GM18870 (cell line): ENCODE measurements at regions not wholly inside any gene's neighbourhood (a gene's known extent, or its start where the extent isn't known, plus 50 kb on each side); places are given as distances from the start of the nearest gene placed in this dataset.
A peak's percentile ranks its signal among the peaks of the same experiment; 100 is the strongest.

ENCODE experiments used
- ATAC-seq: cut with Tn5 transposase; IDR thresholded peaks from one replicate; pipeline ENCODE4 v1.9.1; 2021; ENCODE audit warnings: moderate library complexity; ENCODE audit not compliant: unreplicated experiment

DNA sequence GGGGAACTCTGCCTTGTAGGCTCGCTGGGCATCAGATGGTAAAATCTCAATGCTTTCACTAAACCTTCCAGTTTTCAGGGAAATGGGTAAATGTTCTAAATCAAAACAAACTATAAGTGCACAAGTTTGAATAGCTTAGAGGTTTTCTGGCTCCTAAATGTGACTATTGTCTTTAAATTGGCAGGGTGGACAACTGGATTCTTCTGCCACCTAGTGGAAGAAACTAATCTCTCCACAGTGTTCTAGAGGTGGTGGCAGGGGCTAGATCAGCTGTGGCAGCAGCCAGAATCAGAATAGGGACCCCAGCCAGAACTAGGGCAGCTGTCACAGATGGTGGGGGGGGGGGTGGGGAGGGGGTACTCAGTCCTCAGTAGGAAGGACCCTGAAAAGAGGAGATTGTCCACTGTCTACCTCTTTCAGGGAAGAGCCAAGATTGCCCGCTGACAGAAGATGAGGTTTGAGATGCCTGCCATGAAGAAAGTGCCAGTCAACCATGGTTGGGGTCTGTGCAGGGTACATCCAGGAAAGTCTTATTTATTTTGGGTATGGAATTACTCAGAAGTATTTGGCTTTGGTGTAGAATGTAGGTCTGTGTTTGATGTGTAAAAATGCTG lies 201.4 kb downstream of the CCNG2 start:
- no peak for ATAC-seq

DNA sequence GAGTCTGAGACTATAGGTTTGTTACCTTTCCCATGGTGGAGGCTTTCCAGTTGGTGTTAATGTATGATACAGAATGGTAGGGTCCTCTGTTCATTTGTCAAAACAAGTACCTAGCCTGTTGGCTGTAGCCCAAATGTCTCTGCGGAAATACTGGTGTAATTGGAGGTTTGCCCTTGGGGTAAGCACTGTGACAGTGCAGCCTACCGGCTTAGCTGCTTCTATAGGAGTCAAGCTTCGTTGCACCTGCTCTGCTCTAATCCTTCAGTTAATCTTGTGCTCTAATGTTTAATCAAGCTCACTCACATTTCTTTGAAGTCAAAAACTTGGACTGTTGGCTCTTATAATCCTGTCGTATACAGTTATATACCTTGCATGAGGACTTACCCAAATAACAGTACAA lies 203.4 kb downstream of the CCNG2 start:
- ATAC-seq: no peak

DNA sequence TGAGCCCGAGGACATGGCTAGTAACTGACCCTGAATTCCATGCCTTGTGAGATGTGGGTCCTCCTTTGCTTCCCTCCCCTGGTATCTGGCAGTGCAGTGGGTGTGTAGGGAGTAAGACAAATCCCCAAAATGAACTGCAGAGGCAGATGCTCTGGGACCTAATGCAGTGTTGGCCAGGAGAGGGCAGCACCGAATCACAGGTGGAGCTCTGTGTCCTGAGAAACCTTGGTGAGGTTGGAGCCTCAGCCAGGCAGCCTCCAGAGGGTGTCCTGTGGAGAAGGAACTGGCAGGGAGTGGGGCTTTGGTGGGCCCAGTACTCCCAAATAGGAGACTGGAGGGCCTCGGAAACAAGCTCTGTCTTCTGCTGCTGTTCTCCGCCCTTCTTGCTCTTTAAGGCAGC lies 209.9 kb downstream of the CCNG2 start:
- ATAC-seq: peak; percentile 79

DNA sequence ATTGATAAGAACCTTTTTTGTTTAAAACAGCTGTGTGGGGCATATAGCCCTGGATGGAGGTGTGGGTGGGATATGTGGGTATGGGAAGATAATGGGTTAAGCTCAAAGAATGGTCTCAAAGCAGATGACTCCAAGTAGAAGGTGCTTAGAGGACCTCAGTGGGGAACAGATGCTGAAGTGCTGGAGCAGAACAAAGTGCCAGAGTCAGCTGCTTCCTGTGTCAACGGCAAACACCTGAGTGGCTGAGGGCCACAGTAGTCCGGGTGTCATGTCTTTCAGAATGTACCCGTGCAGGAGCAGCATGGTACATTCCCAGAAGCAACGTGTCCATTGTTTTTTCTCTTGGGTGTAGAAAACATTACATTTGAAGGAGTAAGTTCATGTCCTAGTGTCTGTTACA lies 210.6 kb downstream of the CCNG2 start:
- ATAC-seq: no peak

DNA sequence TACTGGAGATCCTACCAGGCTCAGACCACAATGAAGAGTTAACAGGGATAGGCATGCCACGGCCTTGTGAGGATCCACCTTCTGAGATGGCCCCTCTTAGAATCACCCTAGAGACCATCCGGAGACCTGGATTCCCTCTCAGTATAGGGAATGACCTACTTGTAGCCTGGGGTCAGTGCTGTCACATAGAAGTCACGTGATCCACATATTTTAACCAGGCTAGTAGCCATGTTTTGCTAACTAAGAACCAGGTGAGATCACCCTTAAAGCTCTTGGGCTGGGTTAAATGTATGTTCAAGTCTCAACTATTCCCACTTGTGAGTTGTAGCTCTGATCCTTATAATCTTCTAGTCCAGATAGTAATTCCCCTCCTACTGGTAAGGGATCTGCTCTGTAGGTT lies 215.4 kb downstream of the CCNG2 start:
- ATAC-seq: no peak

DNA sequence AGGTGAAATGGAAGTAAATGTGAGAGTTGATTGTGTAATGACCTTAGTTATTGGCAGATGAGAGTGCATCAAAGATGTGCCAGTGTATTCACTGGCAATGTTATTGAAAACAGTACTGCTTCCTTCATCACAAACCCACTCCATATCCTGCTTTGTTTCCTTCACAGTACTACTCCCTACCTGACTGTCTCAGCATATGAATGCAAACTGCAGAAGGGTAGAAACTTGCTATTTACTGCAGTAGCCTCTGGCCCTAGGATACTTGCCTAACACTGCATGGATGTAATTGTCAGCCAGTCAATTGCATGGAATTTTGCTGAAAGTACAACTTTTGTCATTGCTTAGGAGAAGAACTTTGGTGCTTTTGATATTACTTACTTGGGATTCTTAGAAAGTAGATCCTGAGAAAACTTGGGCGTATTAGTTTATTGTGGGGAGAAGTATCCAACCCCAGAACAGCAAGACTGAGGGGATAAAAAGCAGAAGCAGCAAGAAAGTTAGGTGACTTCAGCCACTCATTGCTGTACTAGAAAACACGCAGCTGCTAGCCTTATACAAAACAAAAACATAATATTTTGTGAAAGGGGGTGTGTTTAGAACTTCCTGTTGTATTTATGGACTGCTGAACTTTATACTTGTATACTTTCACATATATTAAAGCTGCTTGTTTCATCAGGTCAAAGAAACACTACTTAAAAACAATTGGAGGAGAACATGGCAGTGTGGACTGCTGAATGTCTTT lies 219.0 kb downstream of the CCNG2 start:
- no peak for ATAC-seq

DNA sequence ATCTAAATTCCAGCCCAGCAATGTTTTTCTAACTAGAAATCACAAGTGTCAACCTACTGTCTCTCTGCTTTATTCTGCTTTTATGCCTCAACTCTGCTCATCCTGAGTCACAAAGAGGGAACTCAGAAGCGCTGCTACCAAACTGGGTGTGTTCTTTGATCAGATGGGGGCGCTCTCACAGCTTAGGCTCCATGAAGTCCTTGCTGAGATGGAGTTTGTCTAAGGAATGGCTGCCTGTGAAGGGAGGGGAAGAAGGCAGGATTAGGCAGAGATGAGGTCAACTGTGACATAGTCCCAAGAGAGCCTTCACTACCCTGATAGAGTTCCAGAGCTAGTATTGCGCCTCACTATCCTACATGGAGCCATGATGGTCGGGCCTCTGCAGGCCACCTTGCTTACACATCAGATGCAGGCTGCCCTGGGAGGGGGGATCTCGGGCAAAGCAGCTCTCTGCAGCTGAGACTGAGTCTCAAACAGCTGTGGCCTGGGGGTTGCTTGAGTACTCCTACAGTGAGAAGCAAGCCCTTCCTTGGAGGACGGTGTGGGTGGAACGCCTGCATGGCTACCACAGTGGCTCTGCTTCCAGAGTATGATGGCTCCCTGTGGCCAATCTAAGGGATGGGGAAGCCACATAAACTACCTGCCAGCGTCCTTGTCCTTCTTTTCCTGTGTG lies 219.9 kb downstream of the CCNG2 start:
- ATAC-seq: no peak

DNA sequence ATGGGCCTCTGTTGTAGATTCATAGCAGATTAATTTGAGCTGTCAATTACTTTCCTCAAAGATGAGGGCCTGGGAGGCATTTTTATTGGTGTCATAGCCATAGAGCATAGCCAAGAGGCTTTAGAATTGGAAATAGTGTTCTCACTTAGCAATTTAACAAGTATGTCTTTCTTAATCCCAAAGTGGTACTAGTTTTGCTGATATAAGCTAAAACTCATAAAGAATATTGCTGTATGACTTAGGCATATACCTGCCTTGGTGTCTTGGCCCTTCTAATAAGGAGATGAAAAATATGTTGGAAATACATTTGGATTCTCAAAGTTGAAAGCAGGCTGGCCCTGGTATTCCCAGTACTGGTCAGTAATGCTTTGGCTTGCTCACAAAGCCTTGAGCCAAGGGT lies 221.5 kb upstream of the CXCL13 start:
- ATAC-seq: no peak

DNA sequence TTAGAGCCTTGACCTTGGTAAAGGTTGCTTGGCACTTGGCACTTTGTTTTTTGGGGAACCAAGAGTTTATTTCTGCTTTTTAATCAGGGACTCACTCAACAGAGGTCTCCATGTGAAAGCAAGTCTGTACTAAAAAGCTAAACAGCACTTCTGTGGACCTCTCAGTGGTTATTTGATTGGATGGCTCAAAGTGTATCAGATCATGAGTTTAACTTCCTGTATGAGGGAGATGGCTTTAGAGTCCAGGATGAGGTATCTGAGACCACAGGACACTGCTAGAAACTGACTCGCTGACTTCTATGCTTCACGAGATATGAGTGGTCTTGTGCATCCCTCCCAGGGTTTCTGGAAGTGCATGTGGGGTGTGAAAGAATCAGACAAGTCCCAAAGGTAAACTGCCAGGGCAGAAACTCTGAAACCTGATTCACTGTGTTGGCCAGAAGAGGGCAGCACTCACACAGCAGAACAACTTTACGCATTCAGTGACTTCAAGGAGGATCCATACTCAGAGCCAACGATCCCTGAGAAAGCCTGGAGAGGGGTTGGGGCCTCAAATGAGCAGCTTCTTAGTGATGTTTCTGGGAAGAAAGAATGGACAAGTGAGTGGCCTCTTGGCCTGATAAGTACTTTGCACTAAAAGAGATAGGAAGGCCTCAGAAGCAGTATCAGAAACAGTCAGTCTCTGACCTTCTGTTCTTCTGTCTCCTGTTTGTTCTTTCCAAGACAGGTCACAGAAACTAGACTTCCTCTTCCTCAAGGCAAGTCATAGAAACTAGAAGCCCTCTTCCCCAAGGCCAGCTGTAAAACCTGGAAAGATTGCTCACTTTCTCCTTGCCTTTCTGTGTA lies 220.3 kb upstream of the CXCL13 start:
- peak; percentile 64 for ATAC-seq

DNA sequence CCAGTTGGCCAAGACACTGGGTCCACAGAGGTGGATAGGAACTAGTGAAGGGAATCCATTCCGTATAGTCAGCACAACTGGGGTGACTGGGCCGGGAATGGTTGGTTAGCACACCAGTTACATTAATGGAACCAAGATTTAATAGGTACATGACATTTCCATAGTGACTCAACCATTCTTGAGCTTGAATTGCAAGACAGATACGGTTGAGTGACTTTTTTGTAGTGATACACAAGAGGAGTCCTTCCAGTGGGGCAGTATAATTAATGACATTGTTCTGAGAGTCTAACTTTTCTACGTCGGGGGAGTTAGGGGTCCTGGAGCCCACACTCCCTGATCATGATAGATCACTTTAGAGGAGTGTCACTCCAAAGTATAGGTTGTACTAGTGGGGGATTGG lies 211.6 kb upstream of the CXCL13 start:
- ATAC-seq: no peak

DNA sequence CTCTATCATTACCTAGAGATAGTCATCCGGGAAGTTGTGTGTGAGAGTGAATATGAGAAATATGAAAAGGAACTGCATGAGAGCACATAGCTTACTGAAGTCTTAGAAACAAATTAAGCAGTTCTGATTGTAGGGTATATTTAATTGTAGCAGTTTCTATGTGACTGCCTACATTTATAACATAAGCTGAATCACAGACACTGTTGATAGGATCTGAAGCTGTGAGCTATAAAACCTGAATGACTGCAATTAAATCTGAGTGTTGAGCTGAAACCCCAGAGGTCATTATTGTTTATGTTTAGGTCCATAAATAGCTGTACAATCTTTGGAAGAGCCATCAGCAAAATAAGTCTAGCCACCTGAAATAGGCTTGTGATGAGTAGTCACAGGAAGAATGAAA lies 210.1 kb upstream of the CXCL13 start:
- no peak for ATAC-seq

DNA sequence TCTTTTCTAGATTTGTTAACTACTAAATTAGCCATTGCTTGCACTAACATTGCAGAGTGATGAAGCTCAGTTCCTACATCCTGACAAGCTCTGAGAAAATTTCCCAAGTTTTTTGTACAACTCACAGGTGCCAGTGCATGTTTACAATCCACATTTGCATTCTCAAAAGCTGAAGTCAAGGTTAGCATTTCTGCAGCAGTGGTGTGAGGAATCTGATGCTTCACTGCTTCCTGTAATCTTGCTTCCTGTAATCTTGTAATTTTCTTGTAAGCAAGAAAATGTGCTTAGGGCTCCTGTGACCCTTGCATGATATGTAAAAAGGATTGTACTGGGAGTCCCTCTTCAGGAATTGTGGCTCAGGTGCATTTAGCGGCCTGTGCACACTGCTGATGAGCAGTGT lies 207.4 kb upstream of the CXCL13 start:
- ATAC-seq: no peak

DNA sequence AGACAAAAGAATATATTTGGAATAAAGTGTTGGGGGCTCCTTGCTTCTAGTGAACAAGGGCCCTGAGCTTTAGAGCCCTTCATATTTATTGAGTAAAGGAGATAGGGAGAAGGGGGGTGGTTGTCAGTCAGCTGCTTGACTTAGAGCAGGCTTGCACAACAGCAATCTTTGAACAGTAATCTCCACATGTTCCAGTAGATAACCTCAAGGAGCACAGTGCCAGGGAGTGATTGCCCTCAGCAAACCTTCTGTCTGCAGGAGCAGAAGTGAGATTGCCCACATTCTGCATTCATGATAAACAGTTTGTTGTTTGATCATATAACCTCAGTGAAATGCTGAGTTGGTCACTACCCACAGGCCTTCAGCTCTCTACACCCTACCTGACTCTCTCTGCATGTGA lies 205.8 kb upstream of the CXCL13 start:
- no peak for ATAC-seq

DNA sequence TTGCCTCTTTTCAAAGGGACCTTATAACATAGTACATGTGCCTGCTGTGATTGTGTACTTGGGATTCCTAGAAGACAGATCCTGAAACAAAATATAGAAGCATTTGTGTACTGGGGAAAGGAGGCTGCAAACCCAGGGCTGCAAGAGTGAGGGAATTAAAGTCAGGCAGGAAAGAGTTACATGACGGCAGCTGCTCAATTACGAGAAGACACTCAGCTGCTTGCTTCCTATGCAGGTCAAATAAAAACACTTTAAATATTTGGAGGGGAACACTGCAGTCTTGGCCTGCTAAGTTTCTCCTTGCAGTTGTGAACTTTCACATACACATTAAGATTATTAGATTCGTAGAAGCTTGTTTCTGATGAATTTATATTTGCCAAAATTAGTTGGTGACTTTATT lies 191.9 kb upstream of the CXCL13 start:
- ATAC-seq: no peak

DNA sequence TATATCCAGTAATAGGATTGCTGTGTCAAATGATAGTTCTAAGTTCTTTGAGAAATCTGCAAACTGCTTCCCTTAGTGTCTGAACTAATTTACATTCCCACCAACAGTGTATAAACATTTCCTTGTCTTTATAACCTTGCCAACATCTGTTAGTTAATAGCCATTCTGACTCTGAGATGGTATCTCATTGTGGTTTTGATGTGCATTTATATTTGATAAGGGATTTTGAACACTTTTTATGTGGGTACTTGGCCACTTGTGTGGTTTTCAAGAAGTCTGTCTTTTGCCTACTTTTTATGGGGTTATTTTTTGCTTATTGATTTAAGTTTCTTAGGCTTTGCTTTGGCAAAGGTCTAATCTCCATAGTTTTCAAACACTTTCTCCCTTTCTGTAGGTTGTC lies 189.9 kb upstream of the CXCL13 start:
- ATAC-seq: no peak

DNA sequence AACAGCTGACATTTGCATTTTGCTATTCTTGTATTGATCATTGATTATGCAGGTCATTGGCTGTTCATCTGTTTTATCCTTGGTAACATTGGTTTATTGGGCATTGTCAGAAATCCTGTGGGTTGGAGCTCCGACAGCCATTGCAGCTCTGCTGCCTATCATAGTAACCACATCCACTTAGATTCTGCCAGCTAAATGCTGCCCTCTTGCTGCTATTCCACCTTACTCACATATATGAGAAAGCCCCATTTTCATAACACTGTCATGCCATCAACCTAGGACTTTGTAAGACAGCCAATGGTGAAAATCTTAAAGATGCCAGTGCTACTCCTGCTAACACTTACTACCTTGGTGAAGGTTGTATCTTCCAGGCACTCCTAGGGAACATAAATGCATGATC lies 187.3 kb upstream of the CXCL13 start:
- ATAC-seq: no peak

DNA sequence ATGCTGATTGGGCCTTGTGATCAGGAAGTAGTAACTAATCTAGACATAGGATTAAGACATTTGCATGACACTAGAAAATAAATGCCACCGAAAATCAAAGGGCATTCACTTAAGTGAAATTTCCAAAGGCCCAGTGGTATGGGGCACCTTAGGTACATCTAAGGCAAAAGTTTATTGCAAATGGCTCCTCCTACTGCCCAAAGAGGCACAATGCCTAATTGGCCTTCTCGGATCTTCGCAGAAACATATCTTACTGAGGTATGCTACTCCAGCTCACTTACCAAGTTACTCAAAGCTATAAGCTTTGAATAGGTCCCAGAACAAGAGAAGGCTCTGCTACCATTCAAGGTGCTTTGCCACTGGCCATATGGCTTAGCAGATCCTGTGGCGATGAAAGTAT lies 174.8 kb upstream of the CXCL13 start:
- no peak for ATAC-seq

DNA sequence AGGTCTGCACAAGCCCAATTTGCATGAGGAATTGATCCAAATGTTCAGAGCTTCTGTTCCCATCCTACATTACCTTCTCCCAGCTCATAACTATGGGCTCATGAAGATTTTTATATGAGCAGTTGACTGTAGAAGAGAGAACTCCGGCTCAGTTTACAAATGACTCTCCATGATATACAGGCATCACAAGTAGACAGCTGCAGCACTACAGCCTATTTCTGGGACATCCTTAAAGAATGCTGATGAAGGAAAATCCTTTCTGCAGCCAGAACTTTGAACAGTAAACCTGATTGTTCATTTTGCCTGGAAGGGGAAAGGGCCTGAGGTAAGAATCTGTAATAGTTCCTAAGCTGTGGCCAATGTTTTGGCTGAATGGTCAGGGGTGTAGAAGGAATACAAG lies 174.1 kb upstream of the CXCL13 start:
- no peak for ATAC-seq

DNA sequence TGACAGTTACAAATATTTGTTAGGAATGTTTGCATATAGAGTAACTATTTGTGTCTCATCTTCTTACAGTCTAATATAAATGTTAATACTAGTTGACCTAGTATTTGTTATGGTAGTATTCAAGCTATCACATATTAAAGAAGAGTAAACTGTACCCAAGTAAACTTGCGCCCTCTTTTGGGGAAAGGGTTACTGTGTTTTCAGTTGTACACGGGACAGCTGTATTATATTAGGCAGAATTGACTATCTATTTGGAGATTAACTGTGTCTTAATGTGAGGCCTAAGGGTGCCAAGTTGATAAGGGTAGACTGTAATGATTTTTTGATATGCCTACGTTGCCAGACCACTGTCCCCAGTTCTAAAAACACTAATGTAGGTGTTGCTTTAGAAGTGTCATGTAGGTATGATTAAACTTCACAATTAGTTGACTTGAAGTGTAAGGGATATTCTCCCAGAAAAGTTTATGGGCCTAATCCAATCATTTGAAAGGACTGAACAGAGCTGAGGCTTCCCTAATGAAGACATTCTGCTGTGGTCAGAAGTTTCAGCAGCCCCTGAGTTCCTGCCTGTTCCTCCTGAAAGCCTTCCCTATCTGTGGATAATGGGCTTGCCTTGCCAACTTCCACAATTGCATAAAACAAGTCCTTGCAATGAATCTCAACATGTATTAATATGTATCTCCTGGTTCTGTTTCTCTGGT lies 172.8 kb upstream of the CXCL13 start:
- ATAC-seq: peak; percentile 17

DNA sequence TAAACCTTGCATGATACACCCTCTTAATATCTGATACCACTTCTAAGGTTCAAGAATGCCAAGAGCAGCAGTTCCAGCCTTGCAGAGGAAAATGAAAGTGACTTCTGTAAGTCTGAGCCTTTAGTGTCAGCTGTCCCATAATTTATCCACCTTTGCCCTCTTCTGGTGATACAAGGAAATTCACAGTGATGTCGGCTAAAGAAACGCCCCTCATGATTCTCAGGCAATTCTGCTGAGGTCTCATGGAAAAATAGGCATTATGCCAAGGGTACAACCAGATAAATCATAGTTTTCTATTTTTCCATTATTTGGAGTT lies 172.2 kb upstream of the CXCL13 start:
- peak; percentile 78 for ATAC-seq
